Glutamatergic neuron (in vitro differentiated cells): ENCODE measurements at regions not wholly inside any gene's neighbourhood (a gene's known extent, or its start where the extent isn't known, plus 50 kb on each side); places are given as distances from the start of the nearest gene placed in this dataset.

ENCODE experiments used
- DNase-seq: peaks from one replicate; pipeline ENCODE4 v3.0.0; 2022
- H3K27ac Mint-ChIP-seq: one replicate; pipeline ENCODE4 v1.8.0; 2020; ENCODE audit warnings: mild to moderate bottlenecking, mixed read lengths, inconsistent platforms; ENCODE audit not compliant: unreplicated experiment
- H3K27me3 Mint-ChIP-seq: one replicate; pipeline ENCODE4 v1.8.0; 2020; ENCODE audit warnings: mild to moderate bottlenecking, moderate library complexity, mixed read lengths, inconsistent platforms; ENCODE audit not compliant: unreplicated experiment
- H3K36me3 Mint-ChIP-seq: one replicate; pipeline ENCODE4 v1.8.0; 2020; ENCODE audit warnings: mild to moderate bottlenecking, mixed read lengths, inconsistent platforms; ENCODE audit not compliant: unreplicated experiment
- H3K4me1 Mint-ChIP-seq: one replicate; pipeline ENCODE4 v1.8.0; 2020; ENCODE audit warnings: mild to moderate bottlenecking, low read depth, mixed read lengths, inconsistent platforms; ENCODE audit not compliant: unreplicated experiment
- H3K4me3 Mint-ChIP-seq: one replicate; pipeline ENCODE4 v1.8.0; 2020; ENCODE audit warnings: mild to moderate bottlenecking, mixed read lengths, inconsistent platforms; ENCODE audit not compliant: unreplicated experiment
- H3K9me3 Mint-ChIP-seq: one replicate; pipeline ENCODE4 v1.8.0; 2020; ENCODE audit warnings: mild to moderate bottlenecking, moderate library complexity, mixed read lengths, inconsistent platforms; ENCODE audit not compliant: unreplicated experiment
- CTCF ChIP-seq: fragments of 200-600 bp; sonication (generic); IDR thresholded peaks from one replicate; pipeline ENCODE4 v1.5.0; 2021; ENCODE audit not compliant: partially characterized antibody, unreplicated experiment

GRCh38 chr15:39313881-39314280 lies 267.0 kb upstream of the THBS1 start:
- TF ChIP-seq CTCF, result no peak
- no peak overlapping the region for H3K27ac Mint-ChIP-seq
- H3K9me3 Mint-ChIP-seq, result no peaks in the 10 kb centered on the region

GRCh38 chr15:39315206-39315850 lies 265.6 kb upstream of the THBS1 start:
- no peak for DNase-seq
- no peak overlapping the region for H3K27ac Mint-ChIP-seq
- no peak overlapping the region for H3K4me3 Mint-ChIP-seq
- H3K36me3 Mint-ChIP-seq, result no peaks in the 10 kb centered on the region
- no peaks in the 10 kb centered on the region for H3K9me3 Mint-ChIP-seq
- no peaks in the 10 kb centered on the region for H3K4me1 Mint-ChIP-seq
- TF ChIP-seq CTCF, result no peak
- H3K27me3 Mint-ChIP-seq, result no peaks in the 10 kb centered on the region

More at GRCh38 chr15:39313881-39314280, 267.0 kb upstream of the THBS1 start:
- no peak for DNase-seq
- no peaks in the 10 kb centered on the region for H3K27me3 Mint-ChIP-seq
- H3K4me3 Mint-ChIP-seq, result no peak overlapping the region
- H3K4me1 Mint-ChIP-seq, result no peaks in the 10 kb centered on the region
- no peaks in the 10 kb centered on the region for H3K36me3 Mint-ChIP-seq

GRCh38 chr15:39317225-39317624 lies 263.7 kb upstream of the THBS1 start:
- Mint-ChIP-seq H3K9me3 (no peaks in the 10 kb centered on the region), H3K4me1 (no peaks in the 10 kb centered on the region), H3K27ac (no peak overlapping the region), H3K36me3 (peaks cover 7% of the 10 kb centered on the region), H3K27me3 (no peaks in the 10 kb centered on the region), H3K4me3 (no peak overlapping the region)
- no peak for DNase-seq
- no peak for TF ChIP-seq CTCF

GRCh38 chr15:39318231-39318630 lies 262.6 kb upstream of the THBS1 start:
- no peak for TF ChIP-seq CTCF
- no peak overlapping the region for H3K27ac Mint-ChIP-seq
- H3K9me3 Mint-ChIP-seq, result no peaks in the 10 kb centered on the region
- no peak for DNase-seq
- H3K4me3 Mint-ChIP-seq, result no peak overlapping the region
- H3K36me3 Mint-ChIP-seq, result peaks cover 7% of the 10 kb centered on the region
- H3K4me1 Mint-ChIP-seq, result no peaks in the 10 kb centered on the region
- no peaks in the 10 kb centered on the region for H3K27me3 Mint-ChIP-seq

- H3K27ac Mint-ChIP-seq, result no peak overlapping the region
- DNase-seq, result no peak
- no peaks in the 10 kb centered on the region for H3K9me3 Mint-ChIP-seq
- no peaks in the 10 kb centered on the region for H3K27me3 Mint-ChIP-seq
- no peak overlapping the region for H3K4me3 Mint-ChIP-seq
- no peaks in the 10 kb centered on the region for H3K4me1 Mint-ChIP-seq
- peaks cover 7% of the 10 kb centered on the region for H3K36me3 Mint-ChIP-seq
- TF ChIP-seq CTCF, result no peak
Observed at GRCh38 chr15:39320355-39320754, 260.5 kb upstream of the THBS1 start.
